T-helper 2 cell treated with Interferon-gamma antibody and Interleukin-4, amounts not matched to agents 100 ng/mL and 5 ng/mL, for 36 hours (primary cell): ENCODE measurements at regions not wholly inside any gene's neighbourhood (a gene's known extent, or its start where the extent isn't known, plus 50 kb on each side); places are given as distances from the start of the nearest gene placed in this dataset.

Source experiments
- intact Hi-C: fragments of 100-400 bp; cut with micrococcal nuclease; formaldehyde crosslinking; loops from one replicate; pipeline ENCODE4 v1.15.1; 2023

GRCh38 chr3:42013691-42014457 lies 52.0 kb upstream of the ULK4 start:
- intact Hi-C loops: loop anchor here (1.0 to 10.0 kb wide), 7 partner anchors 52 to 1557 kb away; partner anchors contain the start of genes CTNNB1, RPL14 and ULK4

- intact Hi-C loops: loop anchor here (1.0 to 10.0 kb wide), 7 partner anchors 51 to 1556 kb away; partner anchors contain the start of genes CTNNB1, RPL14 and ULK4
Observed at GRCh38 chr3:42012935-42013690, 51.2 kb upstream of the ULK4 start.

- intact Hi-C loops: loop anchor here (5.0 to 10.0 kb wide), 6 partner anchors 70 to 1555 kb away; partner anchors contain the start of genes CTNNB1 and RPL14
Observed at GRCh38 chr3:42012383-42012934, 50.6 kb upstream of the ULK4 start.
